ENCODE measurements at regions not wholly inside any gene's neighbourhood (a gene's known extent, or its start where the extent isn't known, plus 50 kb on each side); places are given as distances from the start of the nearest gene placed in this dataset.

- no peak for DNase-seq
- no peaks in the 10 kb centered on the region for H3K27me3 ChIP-seq (ENCODE audit: control insufficient read depth in 2 of 2, insufficient read depth in 2 of 2, low read length in 2 of 2)
- H3K36me3 ChIP-seq (replicated peaks in 1 of 2; ENCODE audit: control insufficient read depth in 1 of 2, insufficient read depth in 2 of 2, low read length in 2 of 2), result no peaks in the 10 kb centered on the region
- H3K4me2 ChIP-seq (replicated peaks; ENCODE audit: extremely low read depth, low read length, poor library complexity, severe bottlenecking), result no peak overlapping the region
- Mint-ChIP-seq H3K4me3 (no peak overlapping the region), H3K27ac (no peak overlapping the region), H3K36me3 (no peaks in the 10 kb centered on the region), H3K9me3 (peaks cover 0 to 14% (median 3%) of the 10 kb centered on the region in 7 donors), H3K27me3 (ENCODE audit: low read depth in 3 of 3) (peaks cover 4 to 6% (median 5%) of the 10 kb centered on the region in 3 donors), H3K4me1 (peaks cover 4% of the 10 kb centered on the region)
- H3K9ac ChIP-seq (ENCODE audit: insufficient read depth, low read length, poor library complexity, severe bottlenecking), result no peak overlapping the region
- H3K79me2 ChIP-seq (ENCODE audit: insufficient read depth, low read length), result no peaks in the 10 kb centered on the region
- WGBS (ENCODE audit: insufficient coverage), result 88% methylated on average over 6 of the region's 8 CpGs
- no peak overlapping the region for H3K27ac ChIP-seq (ENCODE audit: low read depth in 1 of 2, low read length in 2 of 2)
- no peak for TF ChIP-seq CTCF (IDR thresholded peaks at IDR 0.05)
- H4K20me1 ChIP-seq (ENCODE audit: insufficient read depth, low read length), result no peaks in the 10 kb centered on the region
- intact Hi-C loops (cut with micrococcal nuclease), result no loop called here
- H3K9me3 ChIP-seq (replicated peaks in 1 of 2; ENCODE audit: control insufficient read depth in 1 of 2, insufficient read depth in 1 of 2, low read length in 2 of 2), result peaks cover 0 to 8% of the 10 kb centered on the region in 2 donors
- no peaks in the 10 kb centered on the region for H3K4me1 ChIP-seq (ENCODE audit: control insufficient read depth in 1 of 2, insufficient read depth in 2 of 2, low read length in 2 of 2)
- H2AFZ ChIP-seq (ENCODE audit: insufficient read depth, low read depth, low read length, poor library complexity, severe bottlenecking), result no peak overlapping the region
- no peak overlapping the region for H3K4me3 ChIP-seq (replicated peaks in 1 of 3; ENCODE audit: low read depth in 2 of 3, low read length in 3 of 3)
Observed at GRCh38 chr4:175970724-175971123, 94.9 kb upstream of the WDR17 start.

- intact Hi-C loops (cut with micrococcal nuclease), result no loop called here
- H3K4me1 ChIP-seq (ENCODE audit: control insufficient read depth in 1 of 2, insufficient read depth in 2 of 2, low read length in 2 of 2), result no peaks in the 10 kb centered on the region
- H3K36me3 Mint-ChIP-seq, result no peaks in the 10 kb centered on the region
- H3K4me3 Mint-ChIP-seq, result peak overlapping the region in 1 of 2 donors; percentile 49
- H2AFZ ChIP-seq (ENCODE audit: insufficient read depth, low read depth, low read length, poor library complexity, severe bottlenecking), result no peak overlapping the region
- no peak for DNase-seq
- H3K27me3 ChIP-seq (ENCODE audit: control insufficient read depth in 2 of 2, insufficient read depth in 2 of 2, low read length in 2 of 2), result no peaks in the 10 kb centered on the region
- no peaks in the 10 kb centered on the region for H3K79me2 ChIP-seq (ENCODE audit: insufficient read depth, low read length)
- peaks cover 4% of the 10 kb centered on the region for H3K4me1 Mint-ChIP-seq
- peak overlapping the region in 1 of 7 donors; percentile 13 for H3K27ac Mint-ChIP-seq
- 85% methylated on average over 4 of the region's 11 CpGs for WGBS (ENCODE audit: insufficient coverage)
- H3K27ac ChIP-seq (ENCODE audit: low read depth in 1 of 2, low read length in 2 of 2), result no peak overlapping the region
- no peak overlapping the region for H3K4me2 ChIP-seq (replicated peaks; ENCODE audit: extremely low read depth, low read length, poor library complexity, severe bottlenecking)
- H3K27me3 Mint-ChIP-seq (ENCODE audit: low read depth in 3 of 3), result peaks cover 4 to 6% (median 5%) of the 10 kb centered on the region in 3 donors
- H3K9me3 ChIP-seq (replicated peaks in 1 of 2; ENCODE audit: control insufficient read depth in 1 of 2, insufficient read depth in 1 of 2, low read length in 2 of 2), result peaks cover 0 to 8% of the 10 kb centered on the region in 2 donors
- H3K36me3 ChIP-seq (replicated peaks in 1 of 2; ENCODE audit: control insufficient read depth in 1 of 2, insufficient read depth in 2 of 2, low read length in 2 of 2), result no peaks in the 10 kb centered on the region
- H3K9me3 Mint-ChIP-seq, result peaks cover 0 to 14% (median 3%) of the 10 kb centered on the region in 7 donors
- H4K20me1 ChIP-seq (ENCODE audit: insufficient read depth, low read length), result no peaks in the 10 kb centered on the region
- no peak for TF ChIP-seq CTCF (IDR thresholded peaks at IDR 0.05)
- no peak overlapping the region for H3K9ac ChIP-seq (ENCODE audit: insufficient read depth, low read length, poor library complexity, severe bottlenecking)
- no peak overlapping the region for H3K4me3 ChIP-seq (replicated peaks in 1 of 3; ENCODE audit: low read depth in 2 of 3, low read length in 3 of 3)
Observed at GRCh38 chr4:175971388-175972179, 94.1 kb upstream of the WDR17 start.

All from CD14-positive monocyte (primary cell).